ENCODE measurements at regions not wholly inside any gene's neighbourhood (a gene's known extent, or its start where the extent isn't known, plus 50 kb on each side); places are given as distances from the start of the nearest gene placed in this dataset.

GRCh38 chr9:82695704-82696103, 367.2 kb downstream of the RASEF start:
- TF ChIP-seq, protein P1, sequence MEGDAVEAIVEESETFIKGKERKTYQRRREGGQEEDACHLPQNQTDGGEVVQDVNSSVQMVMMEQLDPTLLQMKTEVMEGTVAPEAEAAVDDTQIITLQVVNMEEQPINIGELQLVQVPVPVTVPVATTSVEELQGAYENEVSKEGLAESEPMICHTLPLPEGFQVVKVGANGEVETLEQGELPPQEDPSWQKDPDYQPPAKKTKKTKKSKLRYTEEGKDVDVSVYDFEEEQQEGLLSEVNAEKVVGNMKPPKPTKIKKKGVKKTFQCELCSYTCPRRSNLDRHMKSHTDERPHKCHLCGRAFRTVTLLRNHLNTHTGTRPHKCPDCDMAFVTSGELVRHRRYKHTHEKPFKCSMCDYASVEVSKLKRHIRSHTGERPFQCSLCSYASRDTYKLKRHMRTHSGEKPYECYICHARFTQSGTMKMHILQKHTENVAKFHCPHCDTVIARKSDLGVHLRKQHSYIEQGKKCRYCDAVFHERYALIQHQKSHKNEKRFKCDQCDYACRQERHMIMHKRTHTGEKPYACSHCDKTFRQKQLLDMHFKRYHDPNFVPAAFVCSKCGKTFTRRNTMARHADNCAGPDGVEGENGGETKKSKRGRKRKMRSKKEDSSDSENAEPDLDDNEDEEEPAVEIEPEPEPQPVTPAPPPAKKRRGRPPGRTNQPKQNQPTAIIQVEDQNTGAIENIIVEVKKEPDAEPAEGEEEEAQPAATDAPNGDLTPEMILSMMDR (IDR thresholded peaks at IDR 0.05; ENCODE audit: poor library complexity, severe bottlenecking), result no peak
- TF ChIP-seq, protein P2, sequence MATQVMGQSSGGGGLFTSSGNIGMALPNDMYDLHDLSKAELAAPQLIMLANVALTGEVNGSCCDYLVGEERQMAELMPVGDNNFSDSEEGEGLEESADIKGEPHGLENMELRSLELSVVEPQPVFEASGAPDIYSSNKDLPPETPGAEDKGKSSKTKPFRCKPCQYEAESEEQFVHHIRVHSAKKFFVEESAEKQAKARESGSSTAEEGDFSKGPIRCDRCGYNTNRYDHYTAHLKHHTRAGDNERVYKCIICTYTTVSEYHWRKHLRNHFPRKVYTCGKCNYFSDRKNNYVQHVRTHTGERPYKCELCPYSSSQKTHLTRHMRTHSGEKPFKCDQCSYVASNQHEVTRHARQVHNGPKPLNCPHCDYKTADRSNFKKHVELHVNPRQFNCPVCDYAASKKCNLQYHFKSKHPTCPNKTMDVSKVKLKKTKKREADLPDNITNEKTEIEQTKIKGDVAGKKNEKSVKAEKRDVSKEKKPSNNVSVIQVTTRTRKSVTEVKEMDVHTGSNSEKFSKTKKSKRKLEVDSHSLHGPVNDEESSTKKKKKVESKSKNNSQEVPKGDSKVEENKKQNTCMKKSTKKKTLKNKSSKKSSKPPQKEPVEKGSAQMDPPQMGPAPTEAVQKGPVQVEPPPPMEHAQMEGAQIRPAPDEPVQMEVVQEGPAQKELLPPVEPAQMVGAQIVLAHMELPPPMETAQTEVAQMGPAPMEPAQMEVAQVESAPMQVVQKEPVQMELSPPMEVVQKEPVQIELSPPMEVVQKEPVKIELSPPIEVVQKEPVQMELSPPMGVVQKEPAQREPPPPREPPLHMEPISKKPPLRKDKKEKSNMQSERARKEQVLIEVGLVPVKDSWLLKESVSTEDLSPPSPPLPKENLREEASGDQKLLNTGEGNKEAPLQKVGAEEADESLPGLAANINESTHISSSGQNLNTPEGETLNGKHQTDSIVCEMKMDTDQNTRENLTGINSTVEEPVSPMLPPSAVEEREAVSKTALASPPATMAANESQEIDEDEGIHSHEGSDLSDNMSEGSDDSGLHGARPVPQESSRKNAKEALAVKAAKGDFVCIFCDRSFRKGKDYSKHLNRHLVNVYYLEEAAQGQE (IDR thresholded peaks at IDR 0.05; ENCODE audit: borderline replicate concordance), result no peak
- TF ChIP-seq RAD21 (conservative IDR thresholded peaks at IDR 0.05) (no peak), EP300 (conservative IDR thresholded peaks at IDR 0.05; ENCODE audit: poor library complexity, severe bottlenecking) (no peak), TAF1 (IDR thresholded peaks at IDR 0.05; ENCODE audit: low read depth) (no peak)
